AG04449 (cell line): ENCODE measurements at regions not wholly inside any gene's neighbourhood (a gene's known extent, or its start where the extent isn't known, plus 50 kb on each side); places are given as distances from the start of the nearest gene placed in this dataset.

Experiments used
- CTCF ChIA-PET: fragments of 350-600 bp; formaldehyde crosslinking; extraction: SDS; loops from one replicate; lab custom pipeline; 2021; ENCODE audit warnings: antibody characterized with exemption; lab: Yijun Ruan, JAX
- POLR2A ChIA-PET: fragments of 400-600, 350-600 bp; formaldehyde crosslinking; extraction: SDS; loops from one replicate; lab custom pipeline; 2020; ENCODE audit warnings: antibody characterized with exemption, inconsistent platforms; lab: Yijun Ruan, JAX
- DNase-seq: peaks from one replicate; pipeline ENCODE4 v3.0.0-alpha.2; 2010; ENCODE audit warnings: low read depth, low spot score
- H3K4me3 ChIP-seq: 2 replicates; pipeline ENCODE4 v1.5.1; 2011; ENCODE audit warnings: low read depth, mild to moderate bottlenecking, control low read depth, low read length
- CTCF ChIP-seq: IDR thresholded peaks from one replicate; pipeline ENCODE4 v1.5.1; 2011; ENCODE audit warnings: mild to moderate bottlenecking, moderate library complexity, low read length, control low read depth, inconsistent platforms; ENCODE audit not compliant: insufficient read depth; ENCODE audit errors: missing control alignments

DNA sequence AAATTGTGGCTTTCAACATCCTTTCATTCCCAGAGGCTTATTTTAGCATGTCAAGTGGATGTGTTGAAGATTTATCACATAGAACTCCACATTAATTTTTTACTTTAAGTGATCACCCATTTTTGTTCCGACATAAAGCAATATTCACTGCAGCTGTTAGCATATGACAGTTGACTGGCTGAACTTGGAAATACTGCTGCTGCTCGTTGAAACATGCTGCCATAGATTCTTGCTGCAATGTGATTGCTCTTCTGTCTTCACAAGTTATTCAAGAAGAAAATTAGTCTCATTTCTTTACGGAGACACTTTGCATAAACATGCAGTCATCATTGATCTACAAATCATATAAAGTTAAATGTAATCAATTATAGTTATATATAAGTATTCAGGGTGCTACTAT lies 248.4 kb downstream of the SAMD5 start:
- ChIA-PET POLR2A (no interaction called here), CTCF (no interaction called here)
- no peak for DNase-seq
- no peak for TF ChIP-seq CTCF
- H3K4me3 ChIP-seq, result no peak overlapping the region

DNA sequence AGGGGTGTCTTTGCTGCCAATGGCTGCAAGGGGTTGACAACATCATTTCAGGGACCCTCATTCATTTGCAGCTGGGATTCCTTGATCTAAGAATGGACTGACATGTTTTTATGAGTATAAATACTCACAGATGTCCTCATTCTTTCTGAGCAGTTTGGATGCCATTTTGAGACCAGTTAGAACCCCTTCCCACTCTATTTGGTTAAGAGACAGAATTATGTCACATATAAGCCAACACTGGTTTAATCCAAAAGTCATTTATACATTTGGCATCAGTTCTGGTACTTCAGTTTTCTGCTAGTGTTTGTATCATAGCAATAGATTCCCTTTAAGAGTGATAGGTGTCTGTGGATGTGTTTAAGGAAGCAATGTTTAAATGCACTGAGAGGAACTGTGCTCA lies 248.8 kb downstream of the SAMD5 start:
- DNase-seq, result no peak
- CTCF ChIA-PET, result no interaction called here

GRCh38 chr6:147758303-147758702 lies 249.8 kb downstream of the SAMD5 start:
- POLR2A ChIA-PET, result no interaction called here
- DNase-seq, result no peak
- no peak for TF ChIP-seq CTCF
- CTCF ChIA-PET, result no interaction called here
- no peak overlapping the region for H3K4me3 ChIP-seq

More for the DNA sequence above, 248.8 kb downstream of the SAMD5 start:
- H3K4me3 ChIP-seq, result no peak overlapping the region
- TF ChIP-seq CTCF, result no peak
- POLR2A ChIA-PET, result no interaction called here

DNA sequence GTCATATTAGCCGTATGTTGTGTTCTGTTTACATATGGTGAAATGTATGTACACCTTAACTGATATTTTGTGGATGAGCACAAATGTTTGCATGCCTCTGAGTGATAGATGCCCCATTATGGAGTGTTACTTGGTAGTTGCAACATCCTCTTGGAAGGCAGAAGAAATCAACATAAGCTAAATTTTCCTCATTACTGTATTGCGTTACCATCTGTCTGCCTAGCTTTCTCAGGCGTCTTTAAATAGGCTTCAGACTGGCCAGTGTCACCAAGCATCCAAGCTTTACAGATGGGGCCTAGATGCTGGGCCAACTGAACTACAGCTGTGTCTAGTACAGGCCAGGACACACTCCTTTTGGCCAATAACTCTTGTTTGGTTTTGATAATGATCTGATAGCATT lies 250.6 kb downstream of the SAMD5 start:
- peak; percentile 4 for DNase-seq
- ChIA-PET POLR2A (no interaction called here), CTCF (no interaction called here)
- no peak overlapping the region for H3K4me3 ChIP-seq
- TF ChIP-seq CTCF, result no peak

GRCh38 chr6:147759536-147759935 lies 251.0 kb downstream of the SAMD5 start:
- TF ChIP-seq CTCF, result no peak
- no peak overlapping the region for H3K4me3 ChIP-seq
- no peak for DNase-seq
- ChIA-PET CTCF (no interaction called here), POLR2A (no interaction called here)

DNA sequence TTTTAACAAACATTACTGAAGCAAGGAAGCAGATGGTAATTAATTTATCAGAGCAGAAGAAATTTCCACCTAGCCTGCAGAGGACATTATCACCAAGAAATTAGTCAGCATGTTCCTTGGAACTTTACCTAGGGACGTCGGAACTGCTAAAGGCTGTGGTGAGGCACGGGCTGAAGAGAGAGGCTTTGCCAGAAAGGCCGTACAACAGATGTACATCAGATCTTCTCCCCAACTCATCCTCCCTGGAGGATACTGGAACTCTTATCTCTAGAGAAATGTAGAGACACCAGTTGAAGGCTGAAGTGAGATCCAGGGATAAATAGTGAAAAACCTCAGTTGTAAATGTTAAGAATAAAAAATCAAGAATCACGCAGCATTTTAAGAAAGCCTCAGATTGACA lies 257.1 kb downstream of the SAMD5 start:
- TF ChIP-seq CTCF, result no peak
- DNase-seq, result no peak
- POLR2A ChIA-PET, result no interaction called here
- CTCF ChIA-PET, result no interaction called here
- H3K4me3 ChIP-seq, result no peak overlapping the region
